ENCODE measurements at regions not wholly inside any gene's neighbourhood (a gene's known extent, or its start where the extent isn't known, plus 50 kb on each side); places are given as distances from the start of the nearest gene placed in this dataset.

DNA sequence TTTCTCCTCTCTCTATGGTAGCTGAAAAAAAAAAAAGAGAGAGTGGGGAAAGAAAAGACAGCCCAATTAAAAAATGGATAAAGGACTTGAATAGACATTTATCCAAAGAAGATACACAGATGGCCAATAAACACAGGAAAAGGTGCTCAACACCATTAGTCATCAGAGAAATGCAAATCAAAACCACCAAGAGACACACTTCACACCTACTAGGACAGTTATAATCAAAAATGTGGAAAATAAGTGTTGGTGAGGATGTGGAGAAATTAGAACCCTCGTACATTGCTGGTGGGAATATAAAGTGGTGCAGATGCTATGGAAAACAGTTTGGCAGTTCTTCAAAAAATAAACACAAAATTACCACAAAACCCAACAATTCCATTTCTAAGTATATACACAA is 172.4 kb upstream of the GRIN2B start:
- DNase-seq, result no peak

DNA sequence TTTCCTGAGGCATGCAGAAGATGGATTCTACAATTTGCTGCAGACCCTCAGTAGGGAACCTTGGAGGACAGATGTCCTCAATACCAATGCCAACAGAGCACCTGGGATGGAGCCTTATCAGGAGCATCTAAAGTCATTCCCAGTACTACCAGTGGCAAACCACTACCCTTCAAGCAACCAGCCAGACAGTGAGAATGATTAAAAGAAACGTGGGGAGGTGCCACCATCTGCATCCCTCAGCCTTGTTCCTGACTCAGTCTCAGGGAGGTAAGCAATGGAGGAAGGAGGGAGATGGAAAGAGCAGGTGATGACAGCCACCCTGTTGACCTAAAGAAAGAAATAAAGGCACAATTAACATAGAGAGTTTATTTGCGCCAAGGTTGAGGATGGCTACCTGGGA is 175.2 kb upstream of the GRIN2B start:
- no peak for DNase-seq

DNA sequence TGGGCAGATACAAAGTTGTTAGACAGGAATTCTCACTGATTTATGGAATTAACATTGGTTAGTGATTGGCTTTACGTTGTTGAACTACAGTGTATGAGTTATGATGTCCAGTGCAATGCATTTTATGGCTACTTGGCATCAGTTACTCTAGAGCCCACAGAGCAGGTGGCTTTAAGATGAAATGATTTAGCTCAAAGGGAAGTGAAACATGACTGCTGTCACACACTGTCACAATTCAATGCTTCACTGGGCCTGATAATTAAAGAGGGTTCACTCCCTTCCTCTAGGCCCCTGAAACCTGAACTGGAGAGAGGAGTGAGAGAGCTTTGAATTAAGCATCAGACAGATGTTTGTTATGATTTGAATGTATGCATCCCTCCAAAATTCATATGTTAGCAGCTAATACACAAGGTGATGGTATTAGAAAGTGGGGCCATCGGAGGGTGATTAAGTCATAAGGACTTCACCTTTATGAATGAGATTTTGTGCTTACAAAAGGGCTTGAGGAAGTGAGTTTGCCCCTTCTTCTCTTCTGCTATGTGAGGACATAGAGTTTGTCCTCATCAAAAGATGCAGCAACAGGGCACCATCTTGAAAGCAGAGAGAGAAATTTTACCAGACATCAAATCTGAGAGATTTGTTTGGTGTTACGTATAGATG is 175.8 kb upstream of the GRIN2B start:
- DNase-seq, result peak; percentile 84

DNA sequence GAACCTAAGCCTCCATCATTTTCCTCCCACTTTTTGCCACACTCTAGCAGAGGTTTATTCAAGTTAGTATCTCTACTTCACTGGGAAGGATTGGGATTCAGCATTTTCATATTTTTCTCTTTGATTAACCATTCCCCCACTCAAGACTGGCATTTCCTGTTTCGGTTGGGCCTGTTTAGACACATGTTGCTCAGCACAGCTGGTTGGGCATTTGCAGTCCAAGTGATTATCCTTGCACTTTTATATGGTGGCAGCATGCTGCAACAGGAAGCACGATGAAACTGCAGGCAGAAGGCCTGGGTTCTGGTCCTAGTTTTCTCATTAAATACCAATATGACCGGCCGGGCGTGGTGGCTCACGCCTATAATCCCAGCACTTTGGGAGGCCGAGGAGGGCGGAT is 182.9 kb upstream of the GRIN2B start:
- no peak for DNase-seq

DNA sequence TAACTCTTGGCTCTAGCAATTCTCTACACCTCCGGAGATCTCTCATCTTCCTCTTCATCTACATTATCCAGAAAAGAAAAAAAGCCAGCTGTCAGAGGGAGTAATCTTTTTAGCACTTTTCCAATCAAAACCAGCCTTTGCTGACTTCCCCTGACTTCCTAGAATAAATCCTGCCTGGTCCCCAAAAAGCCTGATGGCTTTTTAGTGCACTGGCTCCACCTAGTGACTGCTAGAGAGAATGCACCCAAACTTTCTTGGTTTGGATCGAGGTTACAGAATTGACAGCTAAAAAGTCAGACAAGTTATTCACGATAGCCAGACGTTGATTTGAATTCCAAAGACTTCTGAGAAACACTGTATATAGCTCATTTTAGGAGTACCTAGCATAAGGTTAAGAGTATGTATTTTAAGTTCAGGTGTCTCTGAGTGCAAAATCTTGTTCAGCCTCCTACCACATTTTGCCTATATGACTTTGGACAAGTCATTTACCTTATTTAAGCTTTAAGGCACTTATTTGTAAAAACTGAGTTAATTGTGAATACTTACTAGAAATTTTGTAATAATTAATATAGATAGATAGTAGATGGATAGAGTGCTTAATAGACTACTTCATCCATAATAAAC is 185.7 kb upstream of the GRIN2B start:
- DNase-seq, result peak; percentile 55

DNA sequence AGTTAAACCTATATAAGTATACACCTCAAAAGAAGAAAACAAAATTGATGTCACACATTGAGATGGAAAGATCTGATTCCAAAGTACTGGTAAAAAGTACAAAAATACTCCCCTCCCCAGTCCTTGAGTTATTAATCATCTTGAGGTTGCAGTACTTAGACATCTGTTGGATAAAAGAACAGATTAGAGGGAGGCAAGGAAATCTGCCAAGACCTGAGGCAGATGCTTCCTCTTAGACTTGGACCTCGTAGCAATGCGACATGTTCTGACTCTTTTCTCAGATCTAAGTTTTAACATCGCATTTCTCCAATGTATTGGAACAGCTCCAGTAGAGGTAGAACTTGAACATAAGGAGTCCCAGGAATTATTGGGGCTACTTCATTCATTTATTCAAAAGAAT is 187.9 kb upstream of the GRIN2B start:
- DNase-seq, result no peak

DNA sequence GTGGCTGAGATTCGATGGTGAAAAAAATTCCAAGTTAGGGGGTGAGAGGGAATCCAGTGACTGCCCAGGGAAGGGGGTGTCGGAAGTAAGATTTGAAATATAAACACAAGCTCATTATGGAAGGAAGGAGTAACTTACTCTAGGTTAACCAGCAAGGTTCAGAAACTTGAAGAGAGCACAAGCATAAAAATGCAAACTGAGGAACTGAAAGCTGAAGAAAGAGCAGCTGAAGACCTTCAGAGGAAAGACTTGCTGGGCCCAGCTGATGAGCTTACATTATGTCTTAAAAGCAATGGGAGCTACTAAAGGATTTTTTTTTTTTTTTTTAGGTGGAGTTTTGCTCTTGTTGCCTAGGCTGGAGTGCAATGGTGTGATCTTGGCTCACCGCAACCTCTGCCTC is 189.7 kb upstream of the GRIN2B start:
- no peak for DNase-seq

DNA sequence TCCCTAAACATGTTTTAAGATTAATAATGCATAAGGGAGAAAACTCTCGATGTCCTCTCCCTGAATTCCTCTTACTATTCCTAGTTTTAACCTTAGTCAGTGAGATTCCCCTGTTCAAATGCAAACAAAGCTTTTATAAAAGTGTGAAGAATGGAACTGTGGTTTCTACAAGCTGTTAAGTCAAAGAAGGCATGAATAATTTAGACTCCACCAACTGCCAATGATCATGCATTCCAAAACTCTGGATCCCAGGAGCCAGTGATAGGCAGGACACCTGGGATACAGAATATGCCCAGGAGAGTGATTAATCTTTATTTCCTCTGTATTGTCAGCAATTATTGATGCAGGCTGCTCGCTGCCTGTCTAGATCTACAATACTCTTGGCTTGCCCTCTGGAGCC is 190.3 kb upstream of the ATF7IP start:
- DNase-seq, result no peak

DNA sequence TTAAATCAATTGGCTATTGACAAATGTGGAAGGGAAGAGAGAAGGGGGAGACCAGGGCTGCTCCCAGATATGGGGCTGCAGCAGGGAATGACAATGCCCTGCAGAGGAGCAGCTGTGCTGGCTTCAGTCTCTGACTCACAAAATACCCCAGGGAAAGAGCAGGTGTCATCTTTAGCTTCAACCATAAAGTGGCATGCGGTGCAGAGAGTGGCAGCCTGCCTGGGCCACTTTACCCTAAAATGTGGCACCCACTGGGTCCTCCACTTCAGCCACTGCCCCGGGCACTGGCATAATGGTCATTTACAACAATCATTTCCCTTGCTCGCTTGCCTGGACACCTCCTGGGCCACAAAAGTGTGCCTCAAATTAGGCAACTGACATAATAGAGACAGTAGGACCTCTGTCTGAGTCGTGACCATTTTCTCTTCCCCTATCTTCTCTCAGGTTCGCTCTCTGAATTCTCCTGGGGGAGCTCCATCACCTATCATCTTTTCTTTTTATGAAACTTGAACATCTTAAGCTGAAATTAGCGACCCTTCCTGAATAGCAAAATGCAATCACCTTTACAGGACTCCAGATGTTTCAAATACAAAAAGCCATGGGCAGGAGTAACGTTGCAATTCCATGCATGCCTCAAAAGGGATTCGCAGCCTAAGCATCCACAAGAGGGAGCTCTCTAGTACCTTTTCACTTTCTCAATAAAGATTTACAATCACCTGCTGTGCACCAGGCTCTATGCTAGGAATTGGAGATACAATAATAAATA is 179.9 kb upstream of the ATF7IP start:
- peak; percentile 58 for DNase-seq

DNA sequence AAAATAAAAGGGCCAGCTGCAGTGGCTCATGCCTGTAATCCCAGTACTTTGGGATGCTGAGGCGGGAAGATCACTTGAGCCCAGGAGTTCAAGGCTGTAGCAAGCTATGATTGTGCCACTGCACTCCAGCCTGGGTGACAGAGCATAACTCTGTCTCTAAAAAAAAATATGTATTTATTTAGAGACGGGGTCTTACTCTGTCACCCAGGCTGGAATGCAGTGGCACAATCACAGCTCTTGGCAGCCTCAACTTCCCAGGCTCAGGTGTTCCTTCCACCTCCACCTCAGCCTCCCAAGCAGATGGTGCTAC is 179.3 kb upstream of the ATF7IP start:
- no peak for DNase-seq

DNA sequence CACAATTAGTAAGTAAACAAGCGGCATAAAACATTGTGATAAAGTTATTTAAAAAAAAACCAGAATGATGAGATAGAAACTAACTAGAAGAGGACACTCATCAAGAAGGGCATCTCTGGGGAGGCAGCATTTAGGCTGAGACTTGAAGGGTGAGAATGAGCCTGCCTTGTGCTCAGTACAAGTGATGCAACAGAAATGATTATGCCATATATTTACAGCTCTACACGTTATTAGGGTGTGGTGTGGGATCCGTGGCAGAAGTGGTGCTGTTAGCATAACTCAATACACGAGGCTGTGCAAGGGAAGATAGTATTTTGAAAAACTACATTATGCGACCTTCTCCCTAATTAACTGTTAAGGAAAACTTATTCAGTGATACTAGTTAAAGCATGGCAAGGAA is 178.5 kb upstream of the ATF7IP start:
- DNase-seq, result no peak

DNA sequence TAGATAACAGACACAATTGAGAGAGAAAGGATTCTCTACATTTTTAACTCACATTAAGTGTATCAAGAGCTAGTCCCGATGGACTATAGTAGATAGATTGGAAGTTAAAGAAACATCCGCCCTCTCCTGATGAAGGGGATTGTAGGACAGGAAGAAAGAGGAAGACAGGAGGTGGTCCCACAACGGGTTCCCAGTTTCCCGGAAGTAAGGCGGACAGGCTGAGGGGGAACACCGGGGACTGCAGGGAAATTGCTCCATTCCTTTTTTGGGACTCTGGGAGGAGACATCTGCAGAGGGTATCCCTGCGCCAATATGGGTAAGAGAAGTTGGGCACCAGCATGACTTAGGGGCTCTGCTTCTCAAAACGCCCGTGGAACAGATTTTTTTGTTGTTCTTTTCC is 177.5 kb upstream of the ATF7IP start:
- no peak for DNase-seq

DNA sequence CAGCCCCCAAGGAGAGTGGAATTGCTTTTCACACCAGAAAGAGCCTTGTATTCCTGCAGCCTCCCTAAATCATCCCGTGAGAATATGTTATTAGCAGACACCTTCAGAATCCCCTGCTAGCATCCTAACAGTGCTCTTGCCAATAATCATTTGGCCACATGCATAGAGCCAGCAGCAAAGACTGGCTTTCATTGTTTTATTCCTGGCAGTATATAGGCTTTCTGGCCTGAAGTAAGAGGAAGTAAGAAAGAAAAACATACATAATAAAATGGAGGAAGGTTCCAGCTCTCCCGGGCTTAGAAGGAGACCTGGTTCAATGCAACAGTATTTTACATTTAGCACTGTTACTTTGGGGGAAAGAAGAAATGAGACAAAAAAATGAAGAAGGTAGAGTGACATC is 176.7 kb upstream of the ATF7IP start:
- no peak for DNase-seq

DNA sequence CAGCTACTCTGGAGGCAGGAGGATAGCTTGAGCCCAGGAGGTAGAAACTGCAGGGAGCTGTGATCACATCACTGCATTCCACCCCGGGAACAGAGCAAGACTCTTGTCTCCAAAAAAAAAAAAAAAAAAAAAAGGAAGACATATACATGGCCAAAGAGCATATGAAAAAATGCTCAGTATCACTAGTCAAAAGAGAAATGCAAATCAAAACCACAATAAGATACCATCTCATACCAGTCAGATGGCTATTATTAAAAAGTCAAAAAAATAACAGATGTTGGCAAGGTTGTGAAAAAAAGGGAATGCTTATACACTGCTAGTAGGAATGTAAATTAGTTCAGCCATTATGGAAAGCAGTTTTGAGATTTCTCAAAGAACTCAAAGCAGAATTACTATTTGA is 174.8 kb upstream of the ATF7IP start:
- DNase-seq, result no peak

DNA sequence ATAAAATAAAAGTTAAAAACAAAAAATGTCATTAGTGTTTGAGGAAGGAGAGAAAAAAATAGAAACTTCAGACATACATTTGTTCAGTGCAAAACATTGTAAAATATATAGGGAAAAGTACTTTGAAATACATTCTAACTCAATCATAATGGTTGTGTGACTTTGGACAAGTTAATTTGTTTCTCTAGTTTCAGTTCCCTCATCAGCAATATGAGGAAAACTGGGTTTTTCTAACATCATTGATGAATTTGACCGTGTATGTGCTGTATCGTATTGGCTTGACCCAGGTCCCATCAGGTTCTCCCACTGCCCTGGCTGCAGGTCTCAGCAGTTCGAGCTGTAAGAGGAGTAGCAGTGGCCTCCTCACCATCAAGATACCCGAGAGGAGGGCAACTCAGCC is 173.9 kb upstream of the ATF7IP start:
- DNase-seq, result no peak

DNA sequence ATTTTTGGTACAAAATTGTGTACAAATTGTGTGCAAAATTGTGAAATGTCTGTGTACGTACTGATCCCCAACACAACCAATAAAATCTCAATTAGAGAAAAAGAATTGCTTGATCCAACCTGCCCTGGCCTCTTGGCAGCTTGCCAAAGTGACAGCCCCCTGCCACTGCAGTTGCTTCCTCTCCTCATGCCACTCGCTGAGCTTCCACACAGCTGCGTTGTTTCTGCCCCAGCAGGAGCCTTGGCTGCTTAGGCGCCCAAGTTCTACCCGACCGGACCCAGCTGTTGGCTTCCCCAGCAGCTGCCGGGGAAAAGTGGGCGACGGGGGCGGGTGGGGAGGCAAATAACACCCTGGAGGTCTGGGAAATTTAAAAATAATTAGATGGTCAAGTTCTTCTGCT is 171.8 kb upstream of the ATF7IP start:
- no peak for DNase-seq

DNA sequence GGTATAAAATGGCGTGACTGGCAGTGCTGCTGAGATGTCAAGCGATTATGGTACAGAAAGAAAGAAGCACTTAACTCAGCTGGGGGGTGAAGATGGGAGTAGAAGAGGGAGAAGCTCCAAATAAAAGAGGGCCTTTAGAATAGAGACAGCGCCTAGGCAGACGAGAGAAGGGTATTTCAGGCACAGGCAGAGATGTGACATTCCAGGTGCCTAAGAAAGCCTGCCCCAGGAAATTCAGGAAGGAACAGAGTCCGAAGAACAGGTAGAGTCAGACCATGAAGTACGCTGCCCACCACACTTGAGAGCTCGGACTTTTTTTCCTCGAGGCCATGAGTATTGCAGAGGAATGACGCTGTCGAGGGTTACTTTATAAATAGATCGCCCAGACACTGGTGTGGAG is 170.9 kb upstream of the ATF7IP start:
- DNase-seq, result no peak

DNA sequence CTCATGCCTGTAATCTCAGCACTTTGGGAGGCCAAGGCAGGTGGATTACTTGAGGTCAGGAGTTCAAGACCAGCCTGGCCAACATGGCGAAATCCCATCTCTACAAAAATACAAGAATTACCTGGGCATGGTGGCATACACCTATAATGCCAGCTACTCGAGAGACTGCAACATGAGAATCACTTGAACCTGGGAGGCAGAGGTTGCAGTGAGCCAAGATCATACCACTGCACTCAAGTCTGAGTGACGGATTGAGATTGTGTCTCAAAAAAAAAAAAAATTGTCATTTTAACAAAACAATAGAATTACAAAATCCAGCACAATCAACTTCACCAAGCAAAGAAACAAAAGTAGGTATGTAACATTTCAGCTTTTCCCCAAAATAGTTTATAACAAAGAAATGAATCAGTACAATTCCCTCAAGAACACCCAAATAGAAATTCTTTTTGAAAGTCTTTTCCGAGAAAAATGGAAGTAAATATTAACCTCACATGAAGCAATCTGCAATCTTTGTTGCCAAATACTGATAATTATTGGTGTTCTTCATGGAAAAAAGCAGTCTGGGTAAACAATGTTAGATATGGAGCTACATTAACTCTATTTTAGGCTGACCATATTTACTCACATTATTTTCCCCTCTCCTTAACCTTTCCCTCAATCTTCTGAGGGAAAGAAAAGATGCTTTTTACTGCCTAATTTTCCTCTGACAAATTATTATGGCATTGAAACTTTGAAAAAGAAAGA is 165.9 kb upstream of the ATF7IP start:
- no peak for DNase-seq

DNA sequence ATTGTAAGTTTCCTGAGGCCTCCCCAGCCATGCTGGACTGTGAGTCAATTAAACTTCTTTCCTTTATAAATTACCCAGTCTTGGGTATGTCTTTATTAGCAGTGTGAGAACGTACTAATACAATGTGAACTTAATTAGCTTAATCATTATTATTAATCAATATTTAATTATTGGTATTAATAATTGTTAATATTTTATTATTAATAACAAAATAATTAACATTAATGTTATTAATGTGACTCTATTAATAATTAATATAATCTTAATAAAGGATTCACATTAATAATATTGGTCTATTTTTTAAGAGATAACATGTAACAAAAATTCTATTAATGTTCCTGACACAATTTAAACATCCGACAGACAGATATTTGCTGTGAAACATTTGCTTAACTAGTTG is 164.9 kb upstream of the ATF7IP start:
- no peak for DNase-seq

DNA sequence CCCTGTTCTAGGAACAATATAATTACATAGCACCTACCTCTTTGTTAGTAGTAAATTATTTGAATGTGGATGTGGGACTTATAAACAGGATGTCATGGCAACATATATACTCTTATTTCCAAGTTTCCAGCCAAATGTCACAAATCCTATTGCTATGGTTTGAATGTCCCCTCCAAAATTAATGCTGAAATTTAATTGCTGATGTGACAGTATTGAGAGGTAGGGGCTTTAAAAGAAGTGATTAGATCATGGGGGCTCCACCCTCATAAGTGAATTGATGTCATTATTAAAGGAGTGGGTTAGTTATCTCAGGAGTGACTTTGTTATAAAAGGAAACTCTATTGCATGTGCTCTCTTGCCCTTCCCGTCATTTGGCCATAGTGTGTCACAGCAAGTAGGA is 164.2 kb upstream of the ATF7IP start:
- no peak for DNase-seq

DNA sequence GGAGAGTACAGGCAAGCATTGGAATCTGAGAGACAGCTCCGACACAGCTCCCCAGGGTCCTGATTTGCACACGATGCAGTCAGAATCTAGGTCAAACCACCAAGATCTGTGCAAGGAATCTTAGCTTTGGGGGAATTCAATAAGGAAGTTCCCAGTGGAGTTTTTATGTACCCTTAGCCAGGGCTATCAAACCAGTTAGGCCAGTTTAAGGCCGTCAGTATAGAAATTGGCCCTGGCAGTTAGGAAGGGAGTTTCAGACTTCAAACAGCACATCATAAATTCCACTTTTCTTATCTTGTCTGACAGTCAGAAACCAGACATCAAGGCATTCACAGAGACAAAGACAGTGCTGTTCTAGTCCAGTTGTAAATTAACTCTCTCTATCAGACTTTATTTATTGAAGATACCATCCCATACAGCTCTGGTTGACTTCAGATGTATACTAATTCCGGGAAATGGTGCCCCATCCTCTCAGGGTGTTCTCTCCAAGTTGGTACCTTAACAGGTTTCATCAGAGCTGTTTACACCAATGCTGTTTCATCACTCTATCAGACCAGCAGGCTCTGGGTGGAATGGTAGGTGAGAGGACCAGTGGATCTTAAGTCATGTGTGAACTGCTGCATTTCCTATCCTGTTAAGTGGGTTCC is 157.5 kb upstream of the ATF7IP start:
- no peak for DNase-seq

DNA sequence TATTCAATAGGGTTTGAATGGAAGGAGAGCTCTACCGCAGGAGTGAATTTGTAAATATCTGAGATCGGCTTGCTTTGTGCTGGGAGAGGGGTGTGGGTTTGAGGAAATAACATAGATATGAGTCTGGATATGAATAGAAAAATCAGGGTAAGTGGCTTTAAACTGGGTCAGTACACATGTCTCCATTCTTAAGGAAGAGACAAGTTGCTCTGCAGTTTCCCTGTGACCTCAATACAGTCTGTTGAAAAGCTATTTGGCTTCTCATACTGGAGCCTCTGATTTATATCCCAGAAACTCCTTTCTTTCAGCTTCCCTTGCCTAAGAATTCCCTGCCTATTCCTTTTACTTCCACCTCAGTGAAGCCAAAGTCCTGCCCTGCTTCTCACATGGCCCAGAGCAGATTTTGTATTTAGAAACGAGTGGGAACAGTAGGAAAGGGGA is 153.5 kb upstream of the ATF7IP start:
- DNase-seq, result no peak
